ENCODE measurements at regions not wholly inside any gene's neighbourhood (a gene's known extent, or its start where the extent isn't known, plus 50 kb on each side); places are given as distances from the start of the nearest gene placed in this dataset.

DNA sequence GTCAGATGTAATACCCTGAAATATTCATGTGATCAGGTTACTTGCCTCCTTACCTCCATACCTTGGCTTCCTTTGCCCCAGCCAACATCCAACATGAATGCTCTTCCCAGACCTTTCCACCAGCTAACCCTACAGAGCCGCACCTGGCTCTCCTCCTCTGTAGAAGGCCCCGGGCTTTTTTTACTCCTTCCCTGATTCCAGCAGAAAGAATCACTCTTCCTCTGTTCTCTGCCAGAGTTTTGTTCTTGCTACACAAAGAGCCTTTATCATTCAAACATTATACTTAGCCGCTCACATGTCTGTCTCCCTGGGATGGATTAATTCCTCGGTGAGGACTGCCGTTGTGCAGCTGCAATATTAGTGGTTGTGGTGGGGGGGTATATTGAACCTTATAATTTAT is 116.8 kb upstream of the GRAMD1B start:
- no peak for TF ChIP-seq POLR2A (IDR thresholded peaks at IDR 0.05)
- TF ChIP-seq, protein P1, sequence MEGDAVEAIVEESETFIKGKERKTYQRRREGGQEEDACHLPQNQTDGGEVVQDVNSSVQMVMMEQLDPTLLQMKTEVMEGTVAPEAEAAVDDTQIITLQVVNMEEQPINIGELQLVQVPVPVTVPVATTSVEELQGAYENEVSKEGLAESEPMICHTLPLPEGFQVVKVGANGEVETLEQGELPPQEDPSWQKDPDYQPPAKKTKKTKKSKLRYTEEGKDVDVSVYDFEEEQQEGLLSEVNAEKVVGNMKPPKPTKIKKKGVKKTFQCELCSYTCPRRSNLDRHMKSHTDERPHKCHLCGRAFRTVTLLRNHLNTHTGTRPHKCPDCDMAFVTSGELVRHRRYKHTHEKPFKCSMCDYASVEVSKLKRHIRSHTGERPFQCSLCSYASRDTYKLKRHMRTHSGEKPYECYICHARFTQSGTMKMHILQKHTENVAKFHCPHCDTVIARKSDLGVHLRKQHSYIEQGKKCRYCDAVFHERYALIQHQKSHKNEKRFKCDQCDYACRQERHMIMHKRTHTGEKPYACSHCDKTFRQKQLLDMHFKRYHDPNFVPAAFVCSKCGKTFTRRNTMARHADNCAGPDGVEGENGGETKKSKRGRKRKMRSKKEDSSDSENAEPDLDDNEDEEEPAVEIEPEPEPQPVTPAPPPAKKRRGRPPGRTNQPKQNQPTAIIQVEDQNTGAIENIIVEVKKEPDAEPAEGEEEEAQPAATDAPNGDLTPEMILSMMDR (IDR thresholded peaks at IDR 0.05 in 4 of 5, conservative IDR thresholded peaks at IDR 0.05 in 1 of 5): no peak
